Endothelial cell of umbilical vein (primary cell): ENCODE measurements at regions not wholly inside any gene's neighbourhood (a gene's known extent, or its start where the extent isn't known, plus 50 kb on each side); places are given as distances from the start of the nearest gene placed in this dataset.

Experiments used
- BruUV-seq: library from RNA; stranded (reverse); fragments of 400-500 nt; replicated peaks from 2 replicates; lab custom pipeline; 2021; lab: Mats Ljungman, UMichigan
- CTCF ChIA-PET: fragments of 300-600, 350-600 bp; sonication (Branson Sonifier 250); formaldehyde crosslinking; loops from one replicate; lab custom pipeline; 2021; ENCODE audit warnings: antibody characterized with exemption, inconsistent platforms; lab: Charles Lee
- POLR2A ChIA-PET: fragments of 300-600, 350-600 bp; sonication (Branson Sonifier 250); formaldehyde crosslinking; loops from one replicate; lab custom pipeline; 2021; ENCODE audit warnings: antibody characterized with exemption, inconsistent platforms; lab: Charles Lee
- DNase-seq: peaks from one replicate; pipeline ENCODE4 v3.0.0-alpha.2; 2011; ENCODE audit warnings: low read depth, low spot score
- FAIRE-seq: peaks from 2 replicates; lab custom pipeline; 2011; peaks lifted over from hg19 to GRCh38; lab: Jason Lieb, UNC
- H2AFZ ChIP-seq: 2 replicates; pipeline ENCODE4 v1.6.0; 2012; ENCODE audit warnings: low read depth, low read length, control low read depth, inconsistent platforms
- H3K27ac ChIP-seq: 2 replicates; pipeline ENCODE4 v1.5.1; 2011; ENCODE audit warnings: low read depth, mild to moderate bottlenecking, control low read depth, low read length, moderate library complexity; ENCODE audit not compliant: insufficient read depth
- H3K27me3 ChIP-seq, 2 experiments: 2 replicates each; pipeline versions ENCODE4 v1.6.0 to v1.6.1; 2011; ENCODE audit warnings: low read length in 2 of 2, mixed read lengths in 1 of 2; ENCODE audit not compliant: control insufficient read depth in 2 of 2, insufficient read depth in 2 of 2
- H3K36me3 ChIP-seq, 2 experiments: 2 replicates in 1 of 2; 3 replicates in 1 of 2; pipeline ENCODE4 v1.5.1; 2011; ENCODE audit warnings: low read length in 2 of 2, mild to moderate bottlenecking in 1 of 2, moderate library complexity in 1 of 2; ENCODE audit not compliant: control insufficient read depth in 2 of 2, insufficient read depth in 2 of 2; ENCODE audit errors: extremely low read depth in 1 of 2
- H3K4me1 ChIP-seq: 3 replicates; pipeline ENCODE4 v1.5.1; 2011; ENCODE audit warnings: mild to moderate bottlenecking, low read length; ENCODE audit not compliant: control insufficient read depth, insufficient read depth; ENCODE audit errors: extremely low read depth
- H3K4me2 ChIP-seq: 2 replicates; pipeline ENCODE4 v1.6.1; 2011; ENCODE audit warnings: low read length, control low read depth, mixed read lengths; ENCODE audit not compliant: insufficient read depth
- H3K4me3 ChIP-seq, 3 experiments: fragments of 200-600 bp in 1 of 3; sonication (generic), shearing (Covaris generic) in 1 of 3; replicated peaks in 1 of 3; 2 replicates each; pipeline ENCODE4 v1.5.1; 2011 to 2016; ENCODE audit warnings: control low read depth in 3 of 3, low read length in 3 of 3, mild to moderate bottlenecking in 2 of 3, inconsistent platforms in 1 of 3, low read depth in 1 of 3, moderate library complexity in 1 of 3; ENCODE audit not compliant: insufficient read depth in 1 of 3
- H3K79me2 ChIP-seq: 2 replicates; pipeline ENCODE4 v1.6.0; 2012; ENCODE audit warnings: low read length, inconsistent platforms; ENCODE audit not compliant: control insufficient read depth, insufficient read depth
- H3K9ac ChIP-seq: replicated peaks from 2 replicates; pipeline ENCODE3; 2011; ENCODE audit warnings: low read length, control low read depth; ENCODE audit not compliant: insufficient read depth; ENCODE audit errors: extremely low read depth
- H3K9me1 ChIP-seq: replicated peaks from 3 replicates; pipeline ENCODE4 v1.6.0; 2011; ENCODE audit warnings: mild to moderate bottlenecking, low read length; ENCODE audit not compliant: control insufficient read depth, insufficient read depth; ENCODE audit errors: extremely low read depth
- H3K9me3 ChIP-seq: replicated peaks from 2 replicates; pipeline ENCODE4 v1.5.1; 2012; ENCODE audit warnings: low read length, inconsistent platforms; ENCODE audit not compliant: control insufficient read depth, insufficient read depth
- H4K20me1 ChIP-seq: replicated peaks from 2 replicates; pipeline ENCODE3; 2011; ENCODE audit warnings: mild to moderate bottlenecking, low read length; ENCODE audit not compliant: control insufficient read depth, insufficient read depth; ENCODE audit errors: extremely low read depth
- GATA2 ChIP-seq: IDR thresholded peaks from 2 replicates; pipeline ENCODE4 v1.7.0; 2011; ENCODE audit warnings: low read depth, mild to moderate bottlenecking, moderate library complexity, mixed read lengths, low read length; ENCODE audit not compliant: insufficient read length, insufficient read depth
- JUN ChIP-seq: IDR thresholded peaks from 2 replicates; pipeline ENCODE4 v1.6.1; 2011; ENCODE audit warnings: borderline replicate concordance, low read depth; ENCODE audit not compliant: insufficient read length, insufficient read depth
- MYC ChIP-seq: IDR thresholded peaks from one replicate; pipeline ENCODE4 v1.6.1; 2011; ENCODE audit warnings: mild to moderate bottlenecking, low read depth, low read length
- dilution Hi-C: fragments of 300-500 bp; cut with MboI; formaldehyde crosslinking; loops from one replicate; pipeline ENCODE4 v1.15.0; 2019; ENCODE audit warnings: low sequenced_read_pairs; ENCODE audit not compliant: extremely low pct_ligation_motif_present
- intact Hi-C: fragments of 100-400 bp; cut with micrococcal nuclease; formaldehyde crosslinking; loops from one replicate; pipeline ENCODE4 v1.10.0; 2022

DNA sequence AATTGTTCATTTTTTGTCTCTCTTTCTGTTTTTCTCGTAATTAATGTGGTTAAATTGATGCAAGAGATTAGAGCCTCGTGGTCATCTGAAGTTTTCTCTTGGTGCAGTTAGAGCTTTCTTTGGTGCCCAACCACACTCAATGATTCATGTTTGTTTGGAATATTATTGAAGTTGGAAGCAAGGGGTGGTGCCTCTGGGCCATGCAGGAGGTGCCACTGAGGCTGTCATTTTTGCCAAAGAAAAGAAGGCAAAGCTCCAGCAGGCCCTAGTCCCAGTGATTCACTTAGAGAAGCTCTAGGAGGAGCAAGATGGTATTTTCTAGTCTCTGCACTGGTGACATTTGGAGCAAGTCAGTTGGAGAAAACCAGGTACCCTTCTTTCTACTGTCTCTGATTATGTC, 144.5 kb upstream of the RALGAPA2 start:
- intact Hi-C loops (no loop called here), dilution Hi-C loops (no loop called here)
- no peak overlapping the region for H3K4me2 ChIP-seq
- H3K27ac ChIP-seq = no peak overlapping the region
- H2AFZ ChIP-seq = no peak overlapping the region
- no peaks in the 10 kb centered on the region for H3K4me1 ChIP-seq
- TF ChIP-seq GATA2 (no peak), JUN (no peak)
- FAIRE-seq = no peak
- H3K9me3 ChIP-seq = no peaks in the 10 kb centered on the region
- H3K9me1 ChIP-seq = no peaks in the 10 kb centered on the region
- CTCF ChIA-PET = no interaction called here
- H3K9ac ChIP-seq = no peak overlapping the region
- H4K20me1 ChIP-seq = no peaks in the 10 kb centered on the region
- H3K79me2 ChIP-seq = no peaks in the 10 kb centered on the region
- DNase-seq = no peak
- H3K27me3 ChIP-seq = peaks cover 4 to 7% of the 10 kb centered on the region in 2 experiments
- H3K36me3 ChIP-seq = no peaks in the 10 kb centered on the region
- POLR2A ChIA-PET = no interaction called here
- no peak overlapping the region for H3K4me3 ChIP-seq
- BruUV-seq = no TSS peak

DNA sequence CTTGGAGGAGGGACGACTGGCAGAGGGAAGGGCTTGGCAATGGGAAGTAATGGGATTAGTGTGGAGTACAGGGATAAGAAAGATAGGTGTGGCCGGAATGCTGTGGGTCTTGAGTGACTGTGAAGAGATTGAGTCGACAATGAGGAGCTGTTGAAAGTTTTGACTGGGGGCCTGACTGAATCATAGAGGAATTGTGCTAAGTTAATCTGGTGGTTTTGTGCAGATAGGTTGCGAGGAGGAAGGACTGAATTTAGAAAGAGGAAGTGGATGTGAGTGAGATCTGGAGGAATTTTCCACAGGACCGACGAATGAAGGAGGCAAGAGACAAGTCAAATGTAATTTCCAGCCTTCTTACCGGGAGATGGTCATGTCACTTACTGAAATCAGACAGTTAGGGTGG, 143.9 kb upstream of the RALGAPA2 start:
- no peak for DNase-seq
- Histone ChIP-seq H3K27ac (no peak overlapping the region), H3K4me2 (no peak overlapping the region), H3K9ac (no peak overlapping the region), H3K9me1 (no peaks in the 10 kb centered on the region), H3K4me1 (no peaks in the 10 kb centered on the region), H3K4me3 (no peak overlapping the region), H4K20me1 (no peaks in the 10 kb centered on the region), H2AFZ (no peak overlapping the region), H3K9me3 (no peaks in the 10 kb centered on the region), H3K36me3 (no peaks in the 10 kb centered on the region), H3K79me2 (no peaks in the 10 kb centered on the region), H3K27me3 (peaks cover 2 to 7% of the 10 kb centered on the region in 2 experiments)
- ChIA-PET POLR2A (no interaction called here), CTCF (no interaction called here)
- BruUV-seq = no TSS peak
- intact Hi-C loops = no loop called here
- dilution Hi-C loops = no loop called here
- FAIRE-seq = no peak
- no peak for TF ChIP-seq MYC
